ENCODE measurements at regions not wholly inside any gene's neighbourhood (a gene's known extent, or its start where the extent isn't known, plus 50 kb on each side); places are given as distances from the start of the nearest gene placed in this dataset.

GRCh38 chr10:62651341-62651740, 153.2 kb upstream of the ADO start:
- TF ChIP-seq CTCF (IDR thresholded peaks at IDR 0.05) (no peak), EZH2 (IDR thresholded peaks at IDR 0.05; ENCODE audit: borderline replicate concordance, insufficient read depth, low read depth, low read length, poor library complexity, severe bottlenecking) (no peak)
